HepG2 (cell line): ENCODE measurements at regions not wholly inside any gene's neighbourhood (a gene's known extent, or its start where the extent isn't known, plus 50 kb on each side); places are given as distances from the start of the nearest gene placed in this dataset.

Experiments
- ATAC-seq: fragments of 200-7000 bp; cut with Tn5 transposase; 3 replicates; pipeline ENCODE4 v1.9.1; 2020; ENCODE audit warnings: mild to moderate bottlenecking, moderate library complexity
- BruUV-seq: library from RNA; stranded (reverse); fragments of 400-500 nt; replicated peaks from 2 replicates; lab custom pipeline; 2021; lab: Mats Ljungman, UMichigan
- CTCF ChIA-PET: fragments of 300-600 bp; formaldehyde crosslinking; extraction: SDS; loops from one replicate; lab custom pipeline; 2021; ENCODE audit warnings: low total read pairs, inconsistent platforms, low intra/inter-chr PET ratio; lab: Yijun Ruan, JAX
- POLR2A ChIA-PET: fragments of 350-600 bp; sonication (Branson Sonifier 250); formaldehyde crosslinking; loops from one replicate; lab custom pipeline; 2020; ENCODE audit warnings: antibody characterized with exemption, inconsistent platforms; lab: Yijun Ruan, JAX
- DNase-seq: peaks from one replicate; pipeline ENCODE4 v3.0.0-alpha.2; 2015; ENCODE audit warnings: low spot score
- FAIRE-seq: peaks from 3 replicates; lab custom pipeline; 2011; peaks lifted over from hg19 to GRCh38; lab: Jason Lieb, UNC
- H2AFZ ChIP-seq: one replicate; pipeline ENCODE4 v1.6.1; 2011; ENCODE audit warnings: low read length, inconsistent platforms
- H3K27ac ChIP-seq: fragments of 300-600 bp; 3 replicates; pipeline ENCODE4 v1.8.0; 2011; ENCODE audit warnings: mixed run types, mild to moderate bottlenecking, mixed read lengths, low read length, inconsistent platforms; ENCODE audit not compliant: insufficient read depth; ENCODE audit errors: extremely low read length
- H3K27me3 ChIP-seq, 2 experiments: fragments of 200-600 bp in 1 of 2; 2 replicates in 1 of 2; 3 replicates in 1 of 2; pipeline versions ENCODE4 v1.6.0 to v1.8.0; 2011; ENCODE audit warnings: low read length in 2 of 2, mild to moderate bottlenecking in 2 of 2, moderate library complexity in 2 of 2, inconsistent platforms in 1 of 2; ENCODE audit not compliant: insufficient read depth in 2 of 2, control insufficient read depth in 1 of 2
- H3K36me3 ChIP-seq, 2 experiments: fragments of 200-600 bp in 1 of 2; replicated peaks in 1 of 2; 2 replicates in 1 of 2; 3 replicates in 1 of 2; pipeline versions ENCODE4 v1.5.1 to v1.8.0; 2011; ENCODE audit warnings: low read length in 2 of 2, inconsistent platforms in 1 of 2; ENCODE audit not compliant: insufficient read depth in 2 of 2, control insufficient read depth in 1 of 2
- H3K4me1 ChIP-seq: 2 replicates; pipeline ENCODE4 v1.5.1; 2012; ENCODE audit warnings: low read length, inconsistent platforms; ENCODE audit not compliant: insufficient read depth
- H3K4me2 ChIP-seq: 2 replicates; pipeline ENCODE4 v1.6.0; 2011; ENCODE audit warnings: low read depth, low read length, inconsistent platforms
- H3K4me3 ChIP-seq, 3 experiments: fragments of 200-600 bp in 1 of 3; sonication (generic), shearing (Covaris generic) in 1 of 3; replicated peaks in 1 of 3; 2 replicates each; pipeline ENCODE4 v1.5.1; 2011 to 2016; ENCODE audit warnings: low read length in 3 of 3, inconsistent platforms in 2 of 3, low read depth in 2 of 3, mild to moderate bottlenecking in 2 of 3, control low read depth in 1 of 3, mixed read lengths in 1 of 3; ENCODE audit not compliant: insufficient read depth in 1 of 3
- H3K79me2 ChIP-seq: one replicate; pipeline ENCODE4 v1.6.1; 2011; ENCODE audit warnings: low read length, inconsistent platforms; ENCODE audit not compliant: insufficient read depth
- H3K9ac ChIP-seq: 2 replicates; pipeline ENCODE4 v1.6.0; 2011; ENCODE audit warnings: mild to moderate bottlenecking, low read depth, low read length, inconsistent platforms; ENCODE audit not compliant: insufficient read depth
- H3K9me3 ChIP-seq: 2 replicates; pipeline ENCODE4 v1.5.1; 2012; ENCODE audit warnings: mild to moderate bottlenecking, low read length
- H4K20me1 ChIP-seq: 2 replicates; pipeline ENCODE4 v1.6.0; 2011; ENCODE audit warnings: inconsistent platforms, mild to moderate bottlenecking, low read length, moderate library complexity; ENCODE audit not compliant: insufficient read depth
- ATAD3A ChIP-seq: sonication (generic); formaldehyde crosslinking; IDR thresholded peaks from 2 replicates; pipeline ENCODE4 v1.4.0; 2020; ENCODE audit warnings: missing genetic modification reagents
- BRCA1 ChIP-seq: sonication (generic); formaldehyde crosslinking; IDR thresholded peaks from 2 replicates; pipeline ENCODE4 v1.4.0; 2020; ENCODE audit warnings: missing genetic modification reagents
- HMGA1 ChIP-seq: sonication (generic); formaldehyde crosslinking; conservative IDR thresholded peaks from 2 replicates; pipeline ENCODE4 v1.4.0; 2020; ENCODE audit warnings: missing genetic modification reagents
- KAT7 ChIP-seq: IDR thresholded peaks from 2 replicates; pipeline ENCODE4 v1.6.1; 2018; ENCODE audit warnings: borderline replicate concordance, missing compliant biosample characterization
- NFE2L1 ChIP-seq: sonication (generic); formaldehyde crosslinking; IDR thresholded peaks from 2 replicates; pipeline ENCODE4 v1.4.0; 2020; ENCODE audit warnings: missing genetic modification reagents, mild to moderate bottlenecking, borderline replicate concordance
- ZBTB7A ChIP-seq: sonication (generic); formaldehyde crosslinking; IDR thresholded peaks from 2 replicates; pipeline ENCODE4 v1.8.0; 2022; ENCODE audit warnings: mild to moderate bottlenecking, missing genetic modification reagents
- ZNF570 ChIP-seq: sonication (generic); formaldehyde crosslinking; IDR thresholded peaks from 2 replicates; pipeline ENCODE4 v1.4.0; 2020; ENCODE audit warnings: mild to moderate bottlenecking, missing genetic modification reagents, borderline replicate concordance
- WGBS: methylation state at CpG from one replicate; pipeline ENCODE4 v1.1.6; 2017; ENCODE audit warnings: low lambda C conversion rate; 5-methylcytosine and 5-hydroxymethylcytosine counted together
- in situ Hi-C: cut with HindIII; loops from 2 replicates; pipeline ENCODE4 v1.10.0; 2017; ENCODE audit warnings: low pct_unique_long_range_greater_than_20kb; ENCODE audit not compliant: extremely low pct_ligation_motif_present
- intact Hi-C: fragments of 100-400 bp; cut with micrococcal nuclease; formaldehyde crosslinking; loops from one replicate; pipeline ENCODE4 v1.10.0; 2022; ENCODE audit not compliant: unreplicated experiment
- TF ChIP-seq, protein P1 (sequence below): sonication (generic); formaldehyde crosslinking; IDR thresholded peaks from 2 replicates; pipeline ENCODE4 v1.8.1; 2023; ENCODE audit warnings: missing genetic modification reagents, inconsistent platforms, borderline replicate concordance
- TF ChIP-seq, protein P2 (sequence below): sonication (generic); formaldehyde crosslinking; IDR thresholded peaks from 2 replicates; pipeline ENCODE4 v1.4.0; 2020; ENCODE audit warnings: missing genetic modification reagents, borderline replicate concordance

DNA sequence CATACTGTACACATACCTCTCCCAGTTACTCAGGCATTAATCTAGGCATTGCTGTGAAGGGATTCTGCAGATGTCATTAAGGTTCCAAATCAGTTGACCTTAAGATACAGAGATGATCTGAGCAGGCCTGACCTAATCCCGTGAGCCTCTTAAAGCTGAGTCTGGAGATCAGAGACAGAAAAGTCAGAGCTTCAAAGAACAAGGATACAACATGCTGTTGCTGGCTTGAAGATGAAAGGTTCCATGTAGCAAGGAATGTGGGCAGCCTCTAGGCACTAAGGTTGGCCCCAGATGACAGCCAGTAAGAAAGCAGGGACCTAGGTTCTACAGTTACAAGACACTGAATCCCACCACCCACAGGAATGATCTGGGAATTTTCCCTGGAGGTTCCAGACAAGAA is 81.1 kb downstream of the MAP1LC3B2 start:
- ATAC-seq: no peak
- no peak overlapping the region for H2AFZ ChIP-seq
- no peak overlapping the region for H3K4me2 ChIP-seq
- H3K36me3 ChIP-seq: no peaks in the 10 kb centered on the region
- no peak for DNase-seq
- no peaks in the 10 kb centered on the region for H4K20me1 ChIP-seq
- peaks cover 1 to 37% of the 10 kb centered on the region in 2 experiments; a peak in 2 of 5 replicates for H3K27me3 ChIP-seq
- no peak overlapping the region for H3K27ac ChIP-seq
- no TSS peak for BruUV-seq
- intact Hi-C loops (no loop called here), in situ Hi-C loops (no loop called here)
- H3K9ac ChIP-seq: no peak overlapping the region
- H3K79me2 ChIP-seq: no peaks in the 10 kb centered on the region
- 12% methylated on average over 1 of the region's 1 CpG for WGBS
- CTCF ChIA-PET: no interaction called here
- H3K4me3 ChIP-seq: no peak overlapping the region
- no peaks in the 10 kb centered on the region for H3K9me3 ChIP-seq
- H3K4me1 ChIP-seq: peaks cover 29% of the 10 kb centered on the region
- FAIRE-seq: no peak
- POLR2A ChIA-PET: no interaction called here
- no peak for TF ChIP-seq HMGA1
- TF ChIP-seq KAT7 (CRISPR knock-in tag): no peak
- TF ChIP-seq NFE2L1: no peak
- TF ChIP-seq ZBTB7A: no peak

GRCh38 chr12:116639765-116640164 is 80.6 kb downstream of the MAP1LC3B2 start:
- Histone ChIP-seq H3K4me3 (no peak overlapping the region), H3K27me3 (peaks cover 1 to 33% of the 10 kb centered on the region in 2 experiments; a peak in 2 of 5 replicates), H3K27ac (no peak overlapping the region), H3K79me2 (no peaks in the 10 kb centered on the region), H3K9ac (no peak overlapping the region), H3K9me3 (no peaks in the 10 kb centered on the region), H3K4me1 (peaks cover 34% of the 10 kb centered on the region), H3K36me3 (no peaks in the 10 kb centered on the region), H4K20me1 (no peaks in the 10 kb centered on the region), H2AFZ (no peak overlapping the region), H3K4me2 (no peak overlapping the region)
- ChIA-PET CTCF (no interaction called here), POLR2A (no interaction called here)
- no peak for FAIRE-seq
- ATAC-seq: no peak
- TF ChIP-seq ZNF570 (CRISPR knock-in tag) (no peak), ATAD3A (CRISPR knock-in tag) (no peak), BRCA1 (CRISPR knock-in tag) (no peak)
- TF ChIP-seq, protein P1, sequence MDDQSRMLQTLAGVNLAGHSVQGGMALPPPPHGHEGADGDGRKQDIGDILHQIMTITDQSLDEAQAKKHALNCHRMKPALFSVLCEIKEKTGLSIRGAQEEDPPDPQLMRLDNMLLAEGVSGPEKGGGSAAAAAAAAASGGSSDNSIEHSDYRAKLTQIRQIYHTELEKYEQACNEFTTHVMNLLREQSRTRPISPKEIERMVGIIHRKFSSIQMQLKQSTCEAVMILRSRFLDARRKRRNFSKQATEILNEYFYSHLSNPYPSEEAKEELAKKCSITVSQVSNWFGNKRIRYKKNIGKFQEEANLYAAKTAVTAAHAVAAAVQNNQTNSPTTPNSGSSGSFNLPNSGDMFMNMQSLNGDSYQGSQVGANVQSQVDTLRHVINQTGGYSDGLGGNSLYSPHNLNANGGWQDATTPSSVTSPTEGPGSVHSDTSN (CRISPR knock-in tag): no peak
- TF ChIP-seq, protein P2, sequence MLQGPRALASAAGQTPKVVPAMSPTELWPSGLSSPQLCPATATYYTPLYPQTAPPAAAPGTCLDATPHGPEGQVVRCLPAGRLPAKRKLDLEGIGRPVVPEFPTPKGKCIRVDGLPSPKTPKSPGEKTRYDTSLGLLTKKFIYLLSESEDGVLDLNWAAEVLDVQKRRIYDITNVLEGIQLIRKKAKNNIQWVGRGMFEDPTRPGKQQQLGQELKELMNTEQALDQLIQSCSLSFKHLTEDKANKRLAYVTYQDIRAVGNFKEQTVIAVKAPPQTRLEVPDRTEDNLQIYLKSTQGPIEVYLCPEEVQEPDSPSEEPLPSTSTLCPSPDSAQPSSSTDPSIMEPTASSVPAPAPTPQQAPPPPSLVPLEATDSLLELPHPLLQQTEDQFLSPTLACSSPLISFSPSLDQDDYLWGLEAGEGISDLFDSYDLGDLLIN (CRISPR knock-in tag): no peak
- 36% methylated on average over 4 of the region's 4 CpGs for WGBS
- no peak for DNase-seq
- intact Hi-C loops: no loop called here
- in situ Hi-C loops: no loop called here
- BruUV-seq: no TSS peak
